ENCODE measurements at regions not wholly inside any gene's neighbourhood (a gene's known extent, or its start where the extent isn't known, plus 50 kb on each side); places are given as distances from the start of the nearest gene placed in this dataset.

GRCh38 chr4:11626066-11626465 lies 197.4 kb upstream of the HS3ST1 start:
- no peak overlapping the region for H2BK5ac ChIP-seq (ENCODE audit: low read depth, low read length)
- TF ChIP-seq YY1 (IDR thresholded peaks at IDR 0.05; ENCODE audit: low read depth, low read length) (no peak), RXRA (IDR thresholded peaks at IDR 0.05; ENCODE audit: insufficient read depth, low read depth, low read length) (no peak), MAX (IDR thresholded peaks at IDR 0.05) (no peak), SIN3A (conservative IDR thresholded peaks at IDR 0.05 in 1 of 2, IDR thresholded peaks at IDR 0.05 in 1 of 2; ENCODE audit: low read depth in 1 of 2, low read length in 2 of 2) (no peak), SIX5 (IDR thresholded peaks at IDR 0.05; ENCODE audit: low read depth, low read length) (no peak), RNF2 (IDR thresholded peaks at IDR 0.05; ENCODE audit: borderline replicate concordance, low read depth, low read length, missing control alignments, poor library complexity, severe bottlenecking) (no peak), CHD1 (IDR thresholded peaks at IDR 0.05; ENCODE audit: low read depth, low read length) (no peak), BCL11A (IDR thresholded peaks at IDR 0.05; ENCODE audit: low read depth in 2 of 2, low read length in 2 of 2) (no peak), SAP30 (IDR thresholded peaks at IDR 0.05; ENCODE audit: insufficient read depth, insufficient replicate concordance, low read length) (no peak), SP2 (IDR thresholded peaks at IDR 0.05; ENCODE audit: low read length) (no peak), SRF (IDR thresholded peaks at IDR 0.05; ENCODE audit: low read depth, low read length) (no peak), GABPA (IDR thresholded peaks at IDR 0.05; ENCODE audit: borderline replicate concordance, insufficient read depth, low read length) (no peak), CREB1 (IDR thresholded peaks at IDR 0.05) (no peak), PHF8 (conservative IDR thresholded peaks at IDR 0.05; ENCODE audit: low read depth, low read length) (no peak), TAF1 (IDR thresholded peaks at IDR 0.05; ENCODE audit: low read depth, low read length) (no peak)

More at GRCh38 chr4:11626066-11626465, 197.4 kb upstream of the HS3ST1 start:
- Histone ChIP-seq H2AFZ (ENCODE audit: low read length) (no peak overlapping the region), H2AK5ac (ENCODE audit: low read depth, low read length) (no peak overlapping the region), H3K4ac (replicated peaks; ENCODE audit: insufficient read length, low read depth, low read length) (no peak overlapping the region), H4K91ac (replicated peaks; ENCODE audit: insufficient read length, low read length) (no peak overlapping the region), H2BK15ac (ENCODE audit: low read length) (no peak overlapping the region), H2BK120ac (replicated peaks; ENCODE audit: low read depth, low read length) (no peak overlapping the region), H3K9ac (replicated peaks in 1 of 4; ENCODE audit: extremely low read depth in 1 of 4, low read depth in 3 of 4, low read length in 3 of 4) (no peak overlapping the region), H3K4me3 (ENCODE audit: extremely low read depth in 1 of 4, insufficient read depth in 2 of 4, low read depth in 3 of 4, low read length in 4 of 4) (no peak overlapping the region), H3K36me3 (ENCODE audit: control insufficient read depth in 2 of 4, insufficient read depth in 4 of 4, low read length in 3 of 4) (no peaks in the 10 kb centered on the region), H3K23ac (ENCODE audit: insufficient read length) (no peak overlapping the region), H3K27me3 (replicated peaks in 1 of 4; ENCODE audit: control insufficient read depth in 3 of 4, extremely low read depth in 1 of 4, insufficient read depth in 3 of 4, low read length in 3 of 4) (no peaks in the 10 kb centered on the region), H4K20me1 (replicated peaks in 1 of 2; ENCODE audit: control insufficient read depth in 1 of 2, insufficient read depth in 2 of 2, low read length in 2 of 2) (no peaks in the 10 kb centered on the region), H4K8ac (ENCODE audit: extremely low read depth, insufficient read depth, low read length) (no peak overlapping the region), H3K56ac (replicated peaks; ENCODE audit: insufficient read length, low read depth, low read length) (no peak overlapping the region), H3K18ac (ENCODE audit: extremely low read depth, low read length) (no peak overlapping the region), H3K9me3 (ENCODE audit: insufficient read depth in 2 of 2, low read depth in 1 of 2, low read length in 1 of 2) (no peaks in the 10 kb centered on the region), H3K4me2 (ENCODE audit: insufficient read depth in 1 of 2, low read depth in 2 of 2, low read length in 2 of 2) (no peak overlapping the region), H3K4me1 (replicated peaks in 1 of 4; ENCODE audit: control insufficient read depth in 3 of 4, insufficient read depth in 4 of 4, low read length in 3 of 4) (peaks cover 0 to 2% (median 0%) of the 10 kb centered on the region in 4 experiments; a peak in 1 of 7 replicates), H3K79me1 (ENCODE audit: low read depth, low read length) (no peaks in the 10 kb centered on the region), H3K14ac (ENCODE audit: insufficient read length) (no peak overlapping the region), H4K5ac (ENCODE audit: insufficient read length, low read depth, low read length) (no peak overlapping the region), H2BK20ac (ENCODE audit: low read length) (no peak overlapping the region), H3K27ac (ENCODE audit: low read depth, low read length) (no peak overlapping the region), H3K23me2 (ENCODE audit: low read depth, low read length) (no peaks in the 10 kb centered on the region), H3K79me2 (ENCODE audit: control insufficient read depth in 1 of 2, insufficient read depth in 2 of 2, low read length in 2 of 2) (no peaks in the 10 kb centered on the region), H2BK12ac (ENCODE audit: low read depth, low read length) (no peak overlapping the region)
- CTCF ChIA-PET (ENCODE audit: partially characterized antibody): interaction anchor here (4.7 kb wide), 1 partner anchor 9 kb away, joined by 20 read pairs; no protein-coding TSS in a partner anchor
- DNase-seq (ENCODE audit: low read depth in 1 of 2, low spot score in 2 of 2) (no peak), FAIRE-seq (no peak)
- POLR2A ChIA-PET (ENCODE audit: partially characterized antibody): no interaction called here
- WGBS, 2 experiments (ENCODE audit: extremely low coverage in 1 of 2, insufficient coverage in 1 of 2, insufficient read length in 1 of 2, insufficient replicate concordance in 2 of 2, low coverage in 1 of 2, low lambda C conversion rate in 2 of 2, missing lambda C conversion rate in 1 of 2): 97% methylated on average over 4 of the region's 4 CpGs; no CpG with 5 or more reads in 1 of the 2 experiments
